ENCODE measurements at regions not wholly inside any gene's neighbourhood (a gene's known extent, or its start where the extent isn't known, plus 50 kb on each side); places are given as distances from the start of the nearest gene placed in this dataset.

DNA sequence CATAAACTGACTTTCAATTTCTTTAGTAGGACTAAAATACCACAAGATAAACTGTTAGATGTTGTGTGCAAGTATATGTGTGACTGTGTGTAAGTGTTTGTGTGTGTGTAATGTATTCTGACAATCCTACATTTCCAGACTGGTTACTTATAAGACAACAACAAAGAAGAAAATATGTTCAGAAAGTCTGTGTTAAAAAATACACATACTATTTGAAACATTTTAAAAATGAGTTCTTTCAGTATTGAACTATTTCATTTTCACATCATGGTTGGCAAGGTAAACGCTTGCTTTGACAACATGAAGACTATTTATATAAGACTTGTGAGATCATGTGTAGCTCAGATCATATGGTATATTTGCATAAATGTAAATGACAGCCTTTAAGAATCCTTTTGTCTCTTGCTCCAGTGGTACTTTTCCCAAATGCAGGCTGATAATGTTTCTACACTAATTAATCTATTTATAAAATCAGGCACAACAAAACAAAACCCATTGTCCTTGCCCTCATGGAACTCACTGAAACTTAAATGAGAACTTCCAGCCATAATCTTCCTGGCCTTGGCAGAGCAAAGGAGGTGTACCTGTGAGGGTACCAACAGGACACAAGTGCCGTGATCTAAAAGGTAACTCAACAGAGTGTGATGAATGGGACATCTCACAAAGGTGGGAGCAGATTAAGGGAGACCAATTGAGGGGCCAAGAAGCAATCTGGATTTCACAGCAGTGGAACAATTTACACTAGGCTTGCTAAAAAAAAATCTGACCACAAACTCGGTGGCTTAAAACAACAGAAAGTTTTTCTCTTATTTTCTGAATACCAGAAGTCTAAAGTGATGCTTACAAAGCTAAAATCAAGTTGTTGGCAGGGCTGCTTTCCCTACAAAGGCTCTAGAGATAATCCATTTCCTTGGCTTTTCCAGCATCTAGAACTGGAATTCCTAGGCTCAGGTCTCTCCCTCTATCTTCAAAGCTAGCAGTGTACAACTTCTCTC, 349.0 kb downstream of the TBC1D4 start:
- intact Hi-C loops (cut with micrococcal nuclease) = no loop called here
- H2AFZ ChIP-seq (ENCODE audit: insufficient read depth, low read depth, low read length, poor library complexity, severe bottlenecking) = no peak overlapping the region

DNA sequence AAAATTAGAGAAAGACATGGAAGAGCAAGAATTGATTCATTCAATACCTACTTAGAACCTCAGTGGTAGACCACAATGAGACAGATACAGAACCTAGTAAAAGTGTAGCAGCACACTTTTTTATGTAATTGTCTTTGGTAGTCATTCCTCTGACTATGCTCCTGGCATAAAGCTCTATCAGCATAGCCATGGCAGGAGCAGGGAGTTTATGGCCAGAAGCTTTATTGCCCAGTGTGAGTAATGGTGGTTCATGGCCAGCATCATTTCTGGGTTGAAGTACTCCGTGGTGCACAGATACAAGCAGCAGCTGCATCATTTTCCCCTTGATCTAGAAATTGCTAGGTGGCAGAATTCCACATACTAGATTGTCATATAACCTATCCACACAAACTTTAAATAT, 352.6 kb downstream of the TBC1D4 start:
- Histone ChIP-seq H3K4me3 (replicated peaks in 1 of 3; ENCODE audit: low read depth in 2 of 3, low read length in 3 of 3) (no peak overlapping the region), H3K79me2 (ENCODE audit: insufficient read depth, low read length) (no peaks in the 10 kb centered on the region), H3K36me3 (replicated peaks in 1 of 2; ENCODE audit: control insufficient read depth in 1 of 2, insufficient read depth in 2 of 2, low read length in 2 of 2) (no peaks in the 10 kb centered on the region), H3K4me1 (ENCODE audit: control insufficient read depth in 1 of 2, insufficient read depth in 2 of 2, low read length in 2 of 2) (no peaks in the 10 kb centered on the region), H3K4me2 (replicated peaks; ENCODE audit: extremely low read depth, low read length, poor library complexity, severe bottlenecking) (no peak overlapping the region), H3K27ac (ENCODE audit: low read depth in 1 of 2, low read length in 2 of 2) (no peak overlapping the region), H3K27me3 (ENCODE audit: control insufficient read depth in 2 of 2, insufficient read depth in 2 of 2, low read length in 2 of 2) (no peaks in the 10 kb centered on the region), H3K9me3 (replicated peaks in 1 of 2; ENCODE audit: control insufficient read depth in 1 of 2, insufficient read depth in 1 of 2, low read length in 2 of 2) (no peaks in the 10 kb centered on the region), H4K20me1 (ENCODE audit: insufficient read depth, low read length) (no peaks in the 10 kb centered on the region), H3K9ac (ENCODE audit: insufficient read depth, low read length, poor library complexity, severe bottlenecking) (no peak overlapping the region), H2AFZ (ENCODE audit: insufficient read depth, low read depth, low read length, poor library complexity, severe bottlenecking) (no peak overlapping the region)
- H3K4me1 Mint-ChIP-seq = no peaks in the 10 kb centered on the region
- H3K9me3 Mint-ChIP-seq = peaks cover 0 to 11% (median 6%) of the 10 kb centered on the region in 7 donors
- TF ChIP-seq, protein P1, sequence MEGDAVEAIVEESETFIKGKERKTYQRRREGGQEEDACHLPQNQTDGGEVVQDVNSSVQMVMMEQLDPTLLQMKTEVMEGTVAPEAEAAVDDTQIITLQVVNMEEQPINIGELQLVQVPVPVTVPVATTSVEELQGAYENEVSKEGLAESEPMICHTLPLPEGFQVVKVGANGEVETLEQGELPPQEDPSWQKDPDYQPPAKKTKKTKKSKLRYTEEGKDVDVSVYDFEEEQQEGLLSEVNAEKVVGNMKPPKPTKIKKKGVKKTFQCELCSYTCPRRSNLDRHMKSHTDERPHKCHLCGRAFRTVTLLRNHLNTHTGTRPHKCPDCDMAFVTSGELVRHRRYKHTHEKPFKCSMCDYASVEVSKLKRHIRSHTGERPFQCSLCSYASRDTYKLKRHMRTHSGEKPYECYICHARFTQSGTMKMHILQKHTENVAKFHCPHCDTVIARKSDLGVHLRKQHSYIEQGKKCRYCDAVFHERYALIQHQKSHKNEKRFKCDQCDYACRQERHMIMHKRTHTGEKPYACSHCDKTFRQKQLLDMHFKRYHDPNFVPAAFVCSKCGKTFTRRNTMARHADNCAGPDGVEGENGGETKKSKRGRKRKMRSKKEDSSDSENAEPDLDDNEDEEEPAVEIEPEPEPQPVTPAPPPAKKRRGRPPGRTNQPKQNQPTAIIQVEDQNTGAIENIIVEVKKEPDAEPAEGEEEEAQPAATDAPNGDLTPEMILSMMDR (IDR thresholded peaks at IDR 0.05) = no peak
- no peak overlapping the region for H3K27ac Mint-ChIP-seq
- H3K4me3 Mint-ChIP-seq = no peak overlapping the region
- no peaks in the 10 kb centered on the region for H3K27me3 Mint-ChIP-seq (ENCODE audit: low read depth in 3 of 3)
- no peaks in the 10 kb centered on the region for H3K36me3 Mint-ChIP-seq
- no peak for DNase-seq
- intact Hi-C loops (cut with micrococcal nuclease) = no loop called here
- no CpG with 5 or more reads among the region's 1 CpG for WGBS (ENCODE audit: insufficient coverage)

More for the DNA sequence above, 349.0 kb downstream of the TBC1D4 start:
- no peaks in the 10 kb centered on the region for H3K27me3 Mint-ChIP-seq (ENCODE audit: low read depth in 3 of 3)
- no peaks in the 10 kb centered on the region for H3K4me1 ChIP-seq (ENCODE audit: control insufficient read depth in 1 of 2, insufficient read depth in 2 of 2, low read length in 2 of 2)
- no peaks in the 10 kb centered on the region for H3K27me3 ChIP-seq (ENCODE audit: control insufficient read depth in 2 of 2, insufficient read depth in 2 of 2, low read length in 2 of 2)
- no peak overlapping the region for H3K4me3 ChIP-seq (replicated peaks in 1 of 3; ENCODE audit: low read depth in 2 of 3, low read length in 3 of 3)
- no peaks in the 10 kb centered on the region for H4K20me1 ChIP-seq (ENCODE audit: insufficient read depth, low read length)
- WGBS (ENCODE audit: insufficient coverage) = 73% methylated on average over 2 of the region's 3 CpGs
- no peak overlapping the region for H3K27ac ChIP-seq (ENCODE audit: low read depth in 1 of 2, low read length in 2 of 2)
- peaks cover 6 to 7% of the 10 kb centered on the region in 2 donors for H3K9me3 ChIP-seq (replicated peaks in 1 of 2; ENCODE audit: control insufficient read depth in 1 of 2, insufficient read depth in 1 of 2, low read length in 2 of 2)
- H3K4me2 ChIP-seq (replicated peaks; ENCODE audit: extremely low read depth, low read length, poor library complexity, severe bottlenecking) = no peak overlapping the region
- H3K36me3 Mint-ChIP-seq = no peaks in the 10 kb centered on the region
- TF ChIP-seq, protein P1 (IDR thresholded peaks at IDR 0.05) = no peak
- no peak for DNase-seq
- H3K9me3 Mint-ChIP-seq = peaks cover 5 to 16% (median 13%) of the 10 kb centered on the region in 7 donors
- no peaks in the 10 kb centered on the region for H3K36me3 ChIP-seq (replicated peaks in 1 of 2; ENCODE audit: control insufficient read depth in 1 of 2, insufficient read depth in 2 of 2, low read length in 2 of 2)
- no peaks in the 10 kb centered on the region for H3K4me1 Mint-ChIP-seq
- no peak overlapping the region for H3K27ac Mint-ChIP-seq
- H3K4me3 Mint-ChIP-seq = no peak overlapping the region
- H3K79me2 ChIP-seq (ENCODE audit: insufficient read depth, low read length) = no peaks in the 10 kb centered on the region
- H3K9ac ChIP-seq (ENCODE audit: insufficient read depth, low read length, poor library complexity, severe bottlenecking) = no peak overlapping the region

All from CD14-positive monocyte (primary cell).